Uterus (tissue), 2 donors: ENCODE measurements at regions not wholly inside any gene's neighbourhood (a gene's known extent, or its start where the extent isn't known, plus 50 kb on each side); places are given as distances from the start of the nearest gene placed in this dataset.

Source experiments
- POLR2A ChIP-seq, 2 donors: fragments of 450-650 bp; IDR thresholded peaks; one replicate each; pipeline ENCODE4 v1.6.1; 2016; ENCODE audit warnings: antibody characterized with exemption in 2 of 2, mild to moderate bottlenecking in 1 of 2, moderate library complexity in 1 of 2
- TF ChIP-seq, protein P1 (sequence below), 4 experiments: fragments of 200-600 bp in 2 of 4; fragments of 450-650 bp in 2 of 4; sonication (generic) in 2 of 4; IDR thresholded peaks; one replicate each; pipeline ENCODE4 v1.5.1; 2016 to 2019; ENCODE audit warnings: antibody characterized with exemption in 4 of 4, mild to moderate bottlenecking in 2 of 4, moderate library complexity in 1 of 4

DNA sequence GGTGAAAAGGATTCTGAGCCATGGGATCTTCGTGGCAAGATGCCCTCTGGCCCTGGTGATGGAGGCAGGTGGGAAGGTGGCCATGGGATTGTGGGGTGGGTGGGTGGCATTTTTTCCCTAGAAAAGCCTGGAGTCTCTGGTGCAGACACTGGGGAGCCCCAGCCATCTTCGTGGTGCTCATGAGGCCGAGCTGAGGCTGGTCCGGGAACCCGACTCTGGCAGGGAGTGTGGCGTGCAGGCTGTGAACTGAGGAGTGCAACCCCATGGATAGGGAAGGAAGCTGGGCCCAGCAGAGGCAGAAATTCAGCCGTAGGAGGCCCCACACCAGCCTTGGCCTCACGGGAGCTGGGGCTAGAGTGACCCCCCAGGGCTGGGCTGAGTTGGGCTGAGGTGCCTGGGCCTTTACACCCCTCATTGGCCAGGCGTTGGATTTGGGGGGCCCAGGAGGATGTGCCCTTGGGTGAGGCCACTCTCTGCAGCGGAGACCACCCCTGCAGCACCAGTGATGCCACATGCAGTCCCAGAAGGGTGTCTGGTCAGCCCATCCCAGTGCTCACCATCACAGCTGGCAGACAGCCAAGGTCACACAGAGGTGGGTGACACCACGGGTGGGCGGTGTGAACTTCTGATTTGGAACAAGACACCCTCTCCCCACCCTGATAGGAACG lies 115.6 kb upstream of the HDAC4 start:
- TF ChIP-seq, protein P1, sequence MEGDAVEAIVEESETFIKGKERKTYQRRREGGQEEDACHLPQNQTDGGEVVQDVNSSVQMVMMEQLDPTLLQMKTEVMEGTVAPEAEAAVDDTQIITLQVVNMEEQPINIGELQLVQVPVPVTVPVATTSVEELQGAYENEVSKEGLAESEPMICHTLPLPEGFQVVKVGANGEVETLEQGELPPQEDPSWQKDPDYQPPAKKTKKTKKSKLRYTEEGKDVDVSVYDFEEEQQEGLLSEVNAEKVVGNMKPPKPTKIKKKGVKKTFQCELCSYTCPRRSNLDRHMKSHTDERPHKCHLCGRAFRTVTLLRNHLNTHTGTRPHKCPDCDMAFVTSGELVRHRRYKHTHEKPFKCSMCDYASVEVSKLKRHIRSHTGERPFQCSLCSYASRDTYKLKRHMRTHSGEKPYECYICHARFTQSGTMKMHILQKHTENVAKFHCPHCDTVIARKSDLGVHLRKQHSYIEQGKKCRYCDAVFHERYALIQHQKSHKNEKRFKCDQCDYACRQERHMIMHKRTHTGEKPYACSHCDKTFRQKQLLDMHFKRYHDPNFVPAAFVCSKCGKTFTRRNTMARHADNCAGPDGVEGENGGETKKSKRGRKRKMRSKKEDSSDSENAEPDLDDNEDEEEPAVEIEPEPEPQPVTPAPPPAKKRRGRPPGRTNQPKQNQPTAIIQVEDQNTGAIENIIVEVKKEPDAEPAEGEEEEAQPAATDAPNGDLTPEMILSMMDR (IDR thresholded peaks at IDR 0.05), result no peak
- no peak for TF ChIP-seq POLR2A (IDR thresholded peaks at IDR 0.05)
